GM19395 (cell line): ENCODE measurements at regions not wholly inside any gene's neighbourhood (a gene's known extent, or its start where the extent isn't known, plus 50 kb on each side); places are given as distances from the start of the nearest gene placed in this dataset.

ENCODE experiments used
- ATAC-seq: cut with Tn5 transposase; IDR thresholded peaks from one replicate; pipeline ENCODE4 v1.9.1; 2021; ENCODE audit warnings: mild to moderate bottlenecking, moderate library complexity; ENCODE audit not compliant: unreplicated experiment

DNA sequence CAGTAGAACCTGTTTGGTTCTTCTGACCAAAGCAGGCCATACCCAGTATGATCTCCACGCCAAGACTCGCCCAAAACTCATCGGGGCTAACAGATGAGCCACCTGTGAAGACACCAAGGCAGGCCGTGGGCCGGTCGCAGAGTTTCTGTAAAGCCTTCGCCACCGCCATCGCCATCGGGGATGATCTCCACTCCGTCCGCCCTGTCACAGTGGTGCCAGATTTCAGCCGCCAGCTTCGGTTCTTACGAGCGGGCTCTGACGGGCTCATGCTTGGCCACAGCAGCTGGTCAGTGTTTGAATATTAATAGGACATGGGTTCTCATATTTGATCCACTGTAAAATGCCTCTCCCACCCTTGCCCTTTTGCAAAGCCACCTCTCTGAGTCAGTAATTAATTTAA lies 113.2 kb upstream of the TMEM132D start:
- ATAC-seq: no peak

DNA sequence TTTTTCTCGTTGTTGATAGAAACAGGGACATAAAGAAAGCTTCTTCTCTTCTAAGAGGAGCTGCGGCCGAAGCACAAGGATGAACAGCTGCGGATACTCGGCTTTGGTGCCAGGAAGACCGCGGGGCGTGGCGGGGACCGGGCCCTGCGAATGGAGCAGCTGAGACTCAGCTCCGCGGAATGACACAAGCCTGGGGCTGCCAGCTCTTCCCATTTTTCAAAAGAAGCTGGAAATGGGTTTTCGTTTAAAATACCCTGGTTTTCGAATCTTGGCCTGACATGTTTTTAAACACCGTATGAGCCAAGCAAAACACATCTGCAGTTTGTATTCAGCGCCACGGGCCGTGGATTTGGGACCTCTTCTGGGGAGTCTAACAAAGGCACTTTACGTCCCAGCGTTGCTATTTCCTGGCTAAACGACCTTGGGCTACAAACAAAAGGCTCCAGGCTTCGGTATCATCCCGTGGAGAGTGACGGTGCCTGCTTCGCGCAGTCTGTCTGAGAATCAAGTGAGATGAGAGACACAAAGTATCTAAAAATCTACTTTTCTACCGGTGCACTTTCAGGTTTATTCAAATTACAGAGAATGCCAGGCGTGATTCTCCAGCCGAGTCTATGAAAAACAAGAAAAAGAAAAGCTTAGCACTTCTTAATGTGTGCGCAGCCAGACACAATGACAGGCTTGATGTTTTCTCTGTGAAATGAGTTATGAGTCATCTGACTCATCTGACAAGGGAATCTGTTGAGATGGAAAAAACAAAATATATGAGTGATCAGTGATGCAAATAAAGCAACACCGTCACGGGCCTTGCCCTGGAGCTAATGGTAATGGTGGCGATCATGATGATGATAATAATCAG lies 114.0 kb upstream of the TMEM132D start:
- ATAC-seq: no peak

DNA sequence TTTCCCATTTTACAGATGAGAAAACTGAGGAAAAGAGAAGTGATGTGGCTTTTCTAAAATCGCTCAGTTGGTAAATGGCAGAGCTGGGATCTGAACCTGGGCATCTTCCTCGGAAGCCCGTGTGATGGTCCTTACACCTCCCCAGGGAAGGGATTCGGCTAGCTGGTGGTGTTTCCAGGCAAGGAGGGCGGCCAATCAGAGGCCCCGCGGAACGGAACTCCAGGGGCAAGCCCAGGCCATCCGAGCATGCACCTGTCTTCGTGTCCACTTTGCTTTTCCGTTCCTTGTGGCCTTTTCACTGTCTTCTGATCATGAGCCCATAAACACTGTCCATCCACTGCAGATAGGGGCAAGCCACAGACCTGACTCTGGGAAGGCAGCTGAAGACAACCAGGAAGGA lies 114.8 kb upstream of the TMEM132D start:
- no peak for ATAC-seq

DNA sequence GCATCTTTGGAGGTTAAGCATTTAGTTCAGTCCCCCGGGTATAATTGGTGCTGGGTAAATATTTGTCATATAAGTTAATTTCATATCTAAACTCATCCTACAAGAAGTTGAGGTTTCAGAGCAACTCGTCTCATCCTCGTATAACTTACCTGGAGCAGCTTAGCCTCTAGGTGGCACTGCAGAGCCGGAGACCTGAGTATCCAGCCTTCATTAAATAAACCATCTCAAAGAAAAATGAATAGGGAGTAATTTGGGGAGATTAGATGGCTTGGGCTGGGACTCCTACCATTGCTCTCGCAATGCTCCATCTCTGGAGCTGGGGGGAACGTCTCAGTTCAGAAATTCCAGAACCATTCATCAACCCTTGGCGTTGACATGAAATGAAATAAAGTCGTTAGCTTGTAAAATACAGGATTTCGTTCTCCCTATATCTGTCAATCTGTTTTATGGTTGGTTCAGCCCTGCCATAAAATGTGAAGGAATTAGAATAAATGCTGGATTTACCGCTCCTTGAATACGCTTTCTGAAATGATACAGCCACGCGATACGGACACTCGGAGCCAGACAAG lies 122.9 kb upstream of the TMEM132D start:
- no peak for ATAC-seq

DNA sequence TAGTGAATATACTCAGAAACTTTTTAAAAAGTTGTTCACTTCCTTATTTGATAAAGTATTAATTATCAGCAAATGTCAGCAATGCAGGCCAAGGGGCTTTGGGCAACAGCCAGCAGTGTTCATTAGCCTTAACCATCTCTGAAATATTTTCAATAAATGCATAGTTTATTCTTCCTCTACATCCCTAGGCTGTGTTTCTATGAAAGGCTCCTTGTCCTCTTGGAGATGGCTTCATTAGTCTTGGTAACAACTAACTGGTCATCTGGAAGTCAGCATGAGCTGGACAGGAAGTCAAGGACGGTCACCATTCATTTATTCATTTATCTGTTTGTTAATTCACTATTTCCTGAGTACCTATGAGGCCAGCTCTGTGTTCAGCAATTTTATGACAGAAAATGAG lies 124.0 kb upstream of the TMEM132D start:
- no peak for ATAC-seq

DNA sequence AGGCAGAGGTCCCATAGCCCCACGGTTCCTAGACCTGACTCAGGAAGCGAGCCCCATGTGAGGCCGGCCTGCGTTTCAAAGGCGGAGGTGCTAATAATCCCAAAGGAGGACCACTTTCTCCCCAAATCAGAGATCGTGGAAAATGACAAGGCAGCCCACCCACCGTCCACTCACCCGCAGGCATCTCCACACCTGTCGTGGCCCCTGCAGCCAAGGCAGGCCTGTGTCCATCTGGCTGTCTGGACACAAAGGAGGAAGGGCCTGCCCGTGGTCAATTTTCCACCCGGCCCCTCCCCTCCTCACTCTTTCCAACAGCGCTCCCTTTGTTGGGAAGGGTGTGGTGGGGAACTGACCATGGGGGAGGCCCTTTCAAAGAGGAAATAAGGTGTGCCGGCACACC lies 125.3 kb upstream of the TMEM132D start:
- ATAC-seq: no peak

GRCh38 chr12:130031041-130031440 lies 127.2 kb upstream of the TMEM132D start:
- ATAC-seq: no peak

- ATAC-seq: peak; percentile 76
Observed at GRCh38 chr12:130031571-130032189, 127.9 kb upstream of the TMEM132D start.

DNA sequence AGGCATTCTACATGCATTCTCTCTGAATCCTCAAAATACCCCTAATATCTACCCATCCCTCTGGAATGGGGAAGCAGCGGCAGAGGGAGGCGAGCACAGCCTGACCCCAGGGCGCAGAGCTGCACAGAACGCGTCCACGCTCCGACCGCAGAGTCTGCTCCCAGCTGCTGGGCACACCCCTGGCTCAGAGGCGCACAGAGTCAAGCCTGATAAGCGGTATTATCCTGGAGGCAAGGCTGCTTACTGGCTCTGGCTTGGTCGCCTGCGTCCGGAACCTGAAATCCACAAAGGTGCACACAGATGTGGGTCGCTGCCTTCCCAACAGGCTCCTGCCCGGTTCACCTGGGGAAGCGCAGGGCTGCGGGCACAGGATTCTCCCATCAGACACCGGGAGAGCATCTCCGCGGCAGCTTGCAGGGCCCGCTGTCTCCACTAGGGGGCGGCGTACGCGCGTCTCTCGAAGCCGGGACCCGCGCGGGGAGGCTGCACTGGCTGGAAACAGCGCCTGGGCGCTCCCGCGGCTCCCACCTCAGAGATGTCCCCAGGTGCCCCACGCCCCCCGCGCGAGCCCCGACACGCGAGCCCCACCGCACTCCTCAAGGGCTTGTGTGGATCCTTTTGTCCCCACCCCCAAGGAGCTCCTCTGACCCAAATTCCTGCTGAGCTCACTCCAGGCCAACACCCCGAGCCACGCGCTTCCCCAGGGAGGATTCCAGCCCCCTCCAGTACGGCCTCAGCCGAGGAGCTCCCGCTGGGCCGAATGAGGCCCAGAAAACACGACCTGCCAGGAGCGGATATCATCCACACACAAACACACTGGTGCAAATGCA lies 120.1 kb upstream of the FZD10 start:
- ATAC-seq: no peak

DNA sequence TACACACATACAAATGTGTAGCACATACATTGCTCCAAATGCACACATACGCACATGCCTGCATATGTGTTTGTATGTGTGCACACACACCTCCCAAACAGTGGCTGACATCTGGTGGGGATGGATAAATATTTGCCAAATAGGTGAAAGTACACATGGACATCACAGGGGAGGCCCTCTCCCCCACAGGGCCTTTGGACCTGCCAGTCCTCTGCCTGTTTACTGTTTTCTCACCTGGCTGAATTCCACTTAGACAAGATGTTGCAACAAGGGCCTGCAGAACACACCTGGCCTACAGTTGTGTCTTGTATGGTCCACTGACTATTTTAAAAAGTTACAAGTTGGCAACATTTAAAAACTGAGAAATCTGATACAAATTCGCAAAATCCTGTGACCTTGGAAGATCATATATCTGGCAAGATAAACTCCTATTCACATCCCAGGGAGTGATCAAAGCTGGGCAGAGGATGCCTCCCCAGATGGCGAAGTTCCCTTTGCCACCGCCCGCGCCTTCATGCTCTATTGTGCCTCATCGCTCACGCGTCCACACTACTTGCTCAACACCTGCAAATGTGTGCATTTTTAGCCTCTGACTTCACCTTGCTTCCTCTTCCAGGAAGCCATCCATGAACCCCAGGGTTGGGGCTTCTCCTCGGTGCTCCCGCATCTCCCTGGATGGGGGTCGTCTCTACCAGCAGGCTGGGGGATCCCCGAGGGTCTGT lies 118.4 kb upstream of the FZD10 start:
- no peak for ATAC-seq

- no peak for ATAC-seq
Observed at GRCh38 chr12:130044991-130045621, 117.2 kb upstream of the FZD10 start.

DNA sequence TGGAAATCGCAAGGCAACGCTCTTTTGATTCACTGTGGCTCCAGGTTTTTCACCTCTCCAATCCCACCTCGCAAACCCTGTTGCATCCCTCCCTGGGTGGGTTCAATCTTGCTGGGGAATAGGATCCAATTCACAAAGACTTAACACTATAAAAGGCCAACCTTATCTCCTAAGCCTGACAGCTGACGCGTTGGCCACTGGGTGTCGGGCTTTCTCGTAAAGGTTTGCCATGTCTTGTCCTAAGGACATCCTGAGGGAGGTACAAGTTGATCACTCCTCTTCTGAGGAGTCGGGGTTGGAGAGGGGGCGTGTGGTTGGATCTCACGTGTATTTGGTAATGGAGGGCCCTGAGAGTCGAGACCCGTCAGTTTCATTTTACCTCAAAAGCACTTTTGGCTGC lies 112.6 kb upstream of the FZD10 start:
- no peak for ATAC-seq

GRCh38 chr12:130051900-130052299 lies 110.4 kb upstream of the FZD10 start:
- no peak for ATAC-seq

DNA sequence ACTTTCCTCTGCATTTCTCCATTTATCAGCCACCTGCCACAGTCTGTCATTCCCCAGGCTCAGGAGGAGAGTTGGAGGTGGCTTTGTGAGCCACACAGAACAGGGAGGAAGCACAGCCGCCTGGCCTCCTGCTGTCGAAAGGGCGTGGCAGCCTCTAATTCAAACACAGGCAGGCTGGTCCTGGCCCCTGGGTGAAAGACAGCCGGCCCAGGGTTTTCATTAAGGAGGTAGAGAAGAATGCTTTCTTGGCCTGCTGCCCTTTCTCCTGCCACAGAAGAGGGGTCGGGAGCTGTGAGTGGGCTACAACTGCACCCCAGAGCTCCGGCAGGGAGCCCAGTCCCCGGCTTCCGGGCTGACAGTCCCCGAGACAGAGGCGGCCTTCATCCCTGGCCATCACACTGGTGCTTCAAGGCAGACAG lies 108.6 kb upstream of the FZD10 start:
- ATAC-seq: no peak

- ATAC-seq: no peak
Observed at GRCh38 chr12:130054803-130055202, 107.5 kb upstream of the FZD10 start.

DNA sequence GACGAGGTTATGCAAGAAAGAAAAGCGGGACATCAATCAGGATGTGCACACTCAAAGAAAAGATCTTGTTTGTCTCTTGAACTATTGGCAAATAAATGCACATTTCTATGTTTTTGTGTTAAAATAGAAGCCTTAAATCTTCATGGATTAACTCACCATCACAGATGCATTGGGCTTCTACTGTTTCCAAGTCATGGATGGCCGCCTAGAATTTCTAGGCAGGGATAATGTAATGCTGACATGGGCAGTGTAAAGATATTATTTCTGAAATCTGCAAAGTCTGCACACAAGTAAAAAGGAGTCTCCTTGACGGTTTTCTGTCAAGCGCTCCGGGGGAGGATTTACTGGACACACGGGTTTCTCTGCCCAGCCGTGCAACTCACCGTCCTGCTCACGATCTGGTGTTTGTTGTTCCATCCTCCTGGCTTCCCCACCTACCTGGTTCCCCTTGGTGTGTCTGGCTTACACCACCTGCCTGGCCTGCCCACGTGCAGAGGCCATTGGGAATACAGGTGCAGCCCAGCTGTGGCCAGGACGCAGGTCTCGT lies 103.3 kb upstream of the FZD10 start:
- ATAC-seq: no peak

GRCh38 chr12:130063866-130064265 lies 98.4 kb upstream of the FZD10 start:
- ATAC-seq: no peak

DNA sequence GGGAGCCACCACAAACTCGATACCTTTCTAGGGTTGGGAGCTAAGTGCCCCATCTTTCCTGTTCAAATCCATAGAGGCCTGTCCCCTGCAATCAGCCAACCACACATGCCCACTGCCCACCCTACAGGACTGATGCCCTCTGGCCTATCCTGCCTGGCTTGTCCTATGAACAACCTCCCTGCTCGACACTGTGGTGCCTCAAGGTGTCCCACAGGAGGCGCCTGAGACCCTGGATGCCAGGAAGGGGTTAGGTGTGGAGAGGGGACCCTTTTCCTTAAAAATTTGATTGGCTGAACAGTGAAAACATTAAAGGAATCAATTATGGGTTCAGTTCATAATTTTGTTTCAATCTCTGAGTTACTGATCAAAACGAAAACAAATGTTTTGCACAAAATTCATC lies 97.3 kb upstream of the FZD10 start:
- no peak for ATAC-seq

DNA sequence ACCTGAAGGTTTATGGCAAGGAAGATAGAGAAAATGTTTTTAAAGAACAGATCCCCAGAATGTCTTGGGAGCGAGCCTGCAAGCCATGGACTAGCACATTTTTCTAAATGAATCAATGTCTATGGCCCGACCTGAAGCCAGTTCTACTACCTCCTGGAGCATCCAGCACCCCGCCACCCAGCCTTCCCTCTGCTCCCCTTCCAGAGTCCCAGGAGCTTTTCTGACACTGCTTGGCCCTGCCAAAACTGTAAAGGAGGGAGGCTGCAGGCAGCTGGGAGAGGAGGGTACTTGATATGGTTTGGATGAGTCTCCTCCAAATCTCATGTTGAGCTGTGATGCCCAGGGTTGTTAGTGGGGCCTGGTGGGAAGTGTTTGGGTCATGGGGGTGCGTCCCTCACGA lies 95.5 kb upstream of the FZD10 start:
- ATAC-seq: no peak

DNA sequence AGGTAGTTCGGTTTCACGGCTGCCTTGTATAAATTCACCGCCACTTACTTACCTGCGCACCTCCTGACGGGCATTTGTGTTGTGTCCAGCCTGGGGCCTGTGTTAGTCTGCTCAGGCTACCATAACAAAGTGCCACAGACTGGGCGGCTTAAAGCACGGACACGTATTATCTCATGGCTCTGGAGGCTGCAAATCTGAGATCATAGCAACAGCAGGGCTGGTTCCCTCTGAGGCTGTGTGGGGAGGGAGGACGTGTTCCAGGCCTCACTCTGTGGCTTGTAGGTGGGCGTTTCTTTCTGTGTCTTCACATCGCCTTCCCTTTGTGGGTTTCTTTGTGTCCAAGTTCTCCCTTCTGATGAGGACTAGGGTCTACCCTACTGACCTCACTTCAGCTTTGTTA lies 93.5 kb upstream of the FZD10 start:
- no peak for ATAC-seq
